SH-SY5Y (cell line): ENCODE measurements at regions not wholly inside any gene's neighbourhood (a gene's known extent, or its start where the extent isn't known, plus 50 kb on each side); places are given as distances from the start of the nearest gene placed in this dataset.

Source experiments
- GATA2 ChIP-seq: IDR thresholded peaks from 2 replicates; pipeline ENCODE4 v1.6.1; 2011; ENCODE audit warnings: mild to moderate bottlenecking, low read depth, low read length
- GATA3 ChIP-seq: IDR thresholded peaks from 2 replicates; pipeline ENCODE4 v1.6.1; 2011; ENCODE audit warnings: low read depth, mild to moderate bottlenecking, low read length, moderate library complexity

- TF ChIP-seq GATA2 (no peak), GATA3 (no peak)
Observed at GRCh38 chr6:90444160-90444714, 142.6 kb downstream of the MAP3K7 start.

DNA sequence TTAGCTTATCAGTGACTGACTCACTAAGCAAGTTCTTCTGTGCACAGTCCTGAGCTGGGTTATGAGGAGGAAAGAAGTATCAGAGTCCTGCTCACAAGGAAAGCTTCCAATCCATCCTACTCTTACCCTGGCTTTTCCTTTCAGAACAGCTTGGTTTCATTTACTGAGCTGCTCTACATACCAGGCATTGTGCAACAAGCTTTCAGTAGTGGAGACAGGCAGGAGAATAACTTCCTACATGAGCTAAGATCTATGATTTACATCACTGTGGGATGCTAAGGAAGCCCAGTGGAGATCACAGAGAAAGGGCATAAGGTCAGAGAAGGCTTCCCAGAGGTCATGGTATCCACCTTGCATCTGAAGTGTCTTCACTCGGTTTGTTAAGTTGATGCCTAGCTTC, 144.5 kb downstream of the MAP3K7 start:
- TF ChIP-seq GATA3 (no peak), GATA2 (no peak)

DNA sequence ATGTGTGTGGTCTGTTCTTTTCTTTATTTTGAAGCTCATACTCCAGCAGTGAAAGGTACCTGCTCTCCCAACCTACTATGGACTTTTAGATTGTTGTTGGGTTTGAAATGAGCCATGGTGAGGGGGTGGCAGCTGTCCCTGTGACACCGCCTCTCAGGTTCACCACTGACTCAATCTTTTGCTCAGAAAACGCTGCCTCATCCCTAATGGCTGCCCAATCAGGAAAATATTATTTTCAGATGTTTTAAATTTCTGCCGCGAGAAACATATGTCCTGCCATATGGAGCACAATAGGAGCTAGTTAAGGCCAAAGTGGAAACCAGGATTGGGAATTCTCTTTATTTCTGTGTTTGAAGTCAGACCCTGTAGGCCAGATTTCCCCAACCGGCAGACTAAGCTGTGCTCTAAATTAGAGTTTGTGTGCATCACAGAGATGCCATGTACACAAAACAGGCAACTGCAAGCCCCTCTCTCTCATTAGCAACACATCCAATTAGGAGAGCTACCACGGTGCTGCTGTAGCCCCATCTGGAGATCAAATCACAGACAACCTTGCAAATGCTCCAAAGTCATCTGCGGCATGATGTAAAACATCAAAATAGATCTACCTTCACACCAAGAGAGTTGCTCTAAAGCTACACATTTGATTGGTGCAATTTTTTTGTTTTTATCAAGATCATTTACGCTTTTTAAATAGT, 144.1 kb upstream of the BACH2 start:
- peak; percentile 85 for TF ChIP-seq GATA2
- TF ChIP-seq GATA3: peak; percentile 83

DNA sequence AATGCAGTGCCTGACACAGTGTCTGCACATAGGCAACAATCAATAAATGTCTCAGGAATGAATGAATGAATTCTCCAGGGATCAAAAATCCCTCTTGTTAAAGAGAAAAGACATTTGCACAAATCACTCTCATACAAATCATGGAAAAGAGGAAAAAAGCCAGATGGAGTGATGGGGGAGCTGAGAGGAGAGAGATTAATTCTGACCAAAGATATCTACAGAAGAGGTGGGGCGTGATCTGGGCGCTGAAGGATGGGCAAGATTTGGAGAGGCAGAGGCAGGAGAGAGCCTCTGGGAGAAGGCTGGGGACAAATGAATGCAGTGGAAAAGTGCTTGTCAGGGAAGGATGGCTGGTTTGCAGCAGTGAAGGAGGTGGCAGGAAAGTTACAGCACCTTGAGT, 142.9 kb upstream of the BACH2 start:
- TF ChIP-seq GATA2 (no peak), GATA3 (no peak)

GRCh38 chr6:90436403-90436802, 139.8 kb upstream of the BACH2 start:
- TF ChIP-seq GATA3 (no peak), GATA2 (no peak)

GRCh38 chr6:90435207-90435899, 138.7 kb upstream of the BACH2 start:
- TF ChIP-seq GATA3 (no peak), GATA2 (no peak)

DNA sequence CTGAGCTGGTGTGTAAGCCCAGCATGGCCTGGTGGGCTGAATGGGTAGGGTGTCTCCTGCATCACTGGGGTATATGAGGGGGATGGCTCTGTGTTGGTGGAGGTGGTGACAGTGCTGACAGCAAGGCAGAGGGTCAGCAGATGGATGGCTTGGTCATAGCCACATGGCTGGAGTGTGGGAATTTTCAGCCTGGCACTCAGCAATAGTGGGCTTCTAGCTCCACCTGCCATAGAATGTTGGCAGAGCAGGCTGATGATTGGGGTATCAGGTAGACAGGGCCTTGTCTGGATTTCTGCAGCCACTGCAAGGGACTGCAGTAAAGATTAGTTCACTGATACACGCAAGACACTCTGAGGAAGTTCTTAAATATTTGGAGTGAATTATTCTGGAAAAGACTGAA, 137.5 kb upstream of the BACH2 start:
- TF ChIP-seq GATA3: no peak
- no peak for TF ChIP-seq GATA2

GRCh38 chr6:90432937-90433336, 136.3 kb upstream of the BACH2 start:
- no peak for TF ChIP-seq GATA2
- no peak for TF ChIP-seq GATA3

GRCh38 chr6:90432041-90432775, 135.6 kb upstream of the BACH2 start:
- TF ChIP-seq GATA3: no peak
- TF ChIP-seq GATA2: no peak

DNA sequence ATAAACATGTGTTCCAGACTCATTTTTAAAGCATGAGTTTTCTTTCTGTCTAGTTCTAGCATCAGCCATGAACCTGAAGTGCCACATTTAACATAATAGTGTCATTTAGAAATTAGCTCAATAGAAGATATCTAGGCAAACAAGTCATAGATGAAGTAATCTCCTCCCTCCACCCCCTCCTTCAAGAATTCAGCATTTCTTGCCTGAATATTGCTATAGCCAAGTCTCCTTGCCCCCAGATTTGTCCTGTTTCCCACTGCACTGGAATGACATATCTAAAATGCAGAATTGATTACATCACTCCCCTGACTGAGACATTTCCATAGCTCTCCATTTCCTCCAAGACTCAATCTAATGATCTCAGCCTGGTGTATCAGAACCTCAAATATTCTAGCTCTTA, 134.9 kb upstream of the BACH2 start:
- TF ChIP-seq GATA3: no peak
- TF ChIP-seq GATA2: no peak

GRCh38 chr6:90429713-90430112, 133.1 kb upstream of the BACH2 start:
- no peak for TF ChIP-seq GATA2
- no peak for TF ChIP-seq GATA3

DNA sequence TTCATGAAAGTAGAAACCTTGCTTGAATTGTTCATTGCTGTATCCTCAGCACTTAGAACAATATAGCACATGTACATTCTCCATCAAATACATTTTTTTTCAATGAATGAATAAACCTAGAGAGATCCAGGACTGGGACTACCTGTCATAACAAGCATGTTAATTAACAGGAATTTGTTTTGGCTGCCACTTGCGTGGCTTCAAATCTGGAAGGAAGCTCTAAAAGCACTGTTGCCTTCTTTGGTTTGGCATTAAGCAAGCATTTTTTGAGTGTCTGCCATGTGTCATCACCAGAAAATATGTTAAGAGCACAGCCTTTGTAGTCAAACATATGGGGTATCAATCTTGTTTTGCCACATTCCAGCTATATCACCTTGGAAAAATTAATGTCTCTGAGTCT, 131.9 kb upstream of the BACH2 start:
- TF ChIP-seq GATA2: no peak
- TF ChIP-seq GATA3: no peak

DNA sequence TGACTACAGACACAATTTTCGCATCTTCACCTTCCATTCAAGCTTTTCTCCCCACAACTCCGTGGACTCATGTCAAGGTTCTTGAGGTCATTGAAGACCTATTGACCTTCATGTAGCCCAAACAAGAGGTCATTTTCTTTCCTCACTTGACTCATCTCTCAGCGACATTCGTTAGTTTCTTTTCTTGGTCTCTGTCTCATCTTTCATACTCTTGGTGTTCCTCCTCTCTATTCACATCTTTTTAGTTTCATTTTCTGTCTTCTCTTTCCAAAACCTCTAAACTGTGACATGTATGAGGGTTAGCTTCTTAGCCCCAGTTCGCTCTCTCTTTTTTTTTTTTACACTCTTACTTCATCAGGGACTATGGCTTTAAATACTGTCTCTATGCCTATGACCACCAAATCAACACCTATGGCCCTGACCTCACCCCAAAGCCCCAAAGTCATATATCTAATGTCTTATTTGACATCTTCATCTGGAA, 128.6 kb upstream of the BACH2 start:
- no peak for TF ChIP-seq GATA2
- TF ChIP-seq GATA3: no peak

DNA sequence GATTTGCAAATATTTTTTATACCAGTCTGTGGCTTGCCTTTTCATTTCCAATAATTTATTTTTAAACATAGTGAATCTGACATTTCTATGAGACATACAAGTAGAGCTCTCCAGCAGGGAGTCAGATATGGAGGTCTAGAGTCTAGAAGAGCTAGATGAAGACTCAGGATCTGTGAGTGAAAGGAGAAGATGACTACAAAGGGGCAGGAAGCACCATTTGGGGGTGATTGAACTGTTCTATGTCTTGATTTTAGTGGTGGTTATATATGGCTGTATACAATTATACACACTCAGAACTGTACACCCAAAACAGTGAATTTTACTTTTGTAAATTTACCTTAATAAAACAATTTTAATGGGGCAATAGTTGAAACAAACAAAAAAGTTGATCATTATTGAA, 127.9 kb upstream of the BACH2 start:
- no peak for TF ChIP-seq GATA2
- no peak for TF ChIP-seq GATA3
